Esophagus squamous epithelium (tissue), 5 donors: ENCODE measurements at regions not wholly inside any gene's neighbourhood (a gene's known extent, or its start where the extent isn't known, plus 50 kb on each side); places are given as distances from the start of the nearest gene placed in this dataset.

Experiments
- DNase-seq: peaks from one replicate; lab custom pipeline; 2025; lab: John Stamatoyannopoulos, UW
- H3K27ac ChIP-seq, 4 donors: fragments of 200-600 bp; sonication (generic); one replicate each; pipeline ENCODE4 v1.5.1; 2016 to 2019; ENCODE audit warnings: mild to moderate bottlenecking in 1 of 4
- H3K27me3 ChIP-seq, 4 donors: fragments of 200-600 bp; sonication (generic); 1 replicate in 3 of 4; 2 replicates in 1 of 4; pipeline versions ENCODE4 v1.5.1 to v1.6.0; 2017 to 2021; ENCODE audit warnings: antibody characterized with exemption in 1 of 4
- H3K36me3 ChIP-seq, 3 donors: fragments of 200-600 bp; sonication (generic); one replicate each; pipeline ENCODE4 v1.5.1; 2016 to 2019
- H3K4me1 ChIP-seq, 3 donors: fragments of 200-600 bp; sonication (generic); one replicate each; pipeline ENCODE4 v1.5.1; 2017 to 2019
- H3K4me3 ChIP-seq, 4 donors: fragments of 200-600 bp; sonication (generic); 1 replicate in 3 of 4; 2 replicates in 1 of 4; pipeline ENCODE4 v1.5.1; 2016 to 2019; ENCODE audit warnings: mild to moderate bottlenecking in 2 of 4, moderate library complexity in 1 of 4
- H3K9me3 ChIP-seq, 3 donors: fragments of 200-600 bp; sonication (generic); one replicate each; pipeline ENCODE4 v1.5.1; 2016 to 2019
- CTCF ChIP-seq, 6 experiments: fragments of 450-650 bp in 4 of 6; fragments of 200-600 bp in 2 of 6; sonication (generic) in 2 of 6; IDR thresholded peaks; one replicate each; pipeline ENCODE4 v1.5.1; 2016 to 2019; ENCODE audit warnings: antibody characterized with exemption in 6 of 6, mild to moderate bottlenecking in 4 of 6, moderate library complexity in 4 of 6
- POLR2A ChIP-seq, 4 donors: fragments of 450-650 bp; IDR thresholded peaks; one replicate each; pipeline ENCODE4 v1.6.1; 2017; ENCODE audit warnings: antibody characterized with exemption in 4 of 4, mild to moderate bottlenecking in 4 of 4, moderate library complexity in 3 of 4
- WGBS, 2 donors: methylation state at CpG; one replicate each; pipeline ENCODE4 v1.1.5; 2018; 5-methylcytosine and 5-hydroxymethylcytosine counted together
- intact Hi-C: fragments of 100-400 bp; cut with DNase I; formaldehyde crosslinking; loops from one replicate; pipeline ENCODE4 v1.15.0; 2022
- donor health status: DM: yes; HTN: yes; CAD: no.

DNA sequence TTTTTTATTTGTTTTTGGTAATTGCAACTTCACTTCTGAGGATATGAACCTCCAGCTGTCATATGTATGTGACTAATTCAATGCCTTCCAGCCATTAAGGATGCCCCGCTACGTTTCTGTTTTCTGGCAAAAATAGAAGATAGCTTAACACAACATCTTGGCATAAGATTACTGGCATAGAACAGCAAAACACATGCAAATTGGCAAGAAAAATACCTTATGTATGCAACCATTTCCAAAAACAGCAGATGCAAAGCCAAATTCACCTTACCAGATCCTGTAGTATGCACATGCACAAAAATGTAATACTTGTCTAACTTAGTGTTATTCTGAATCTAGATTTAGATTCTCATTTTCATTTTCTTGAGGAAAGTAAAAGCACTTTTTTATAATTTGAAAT is 461.1 kb upstream of the CYLC2 start:
- H3K4me3 ChIP-seq: no peak overlapping the region
- H3K36me3 ChIP-seq: no peaks in the 10 kb centered on the region
- no peak for DNase-seq
- H3K9me3 ChIP-seq: no peaks in the 10 kb centered on the region
- no peak overlapping the region for H3K27ac ChIP-seq
- intact Hi-C loops: no loop called here
- H3K27me3 ChIP-seq: no peaks in the 10 kb centered on the region
- TF ChIP-seq POLR2A (IDR thresholded peaks at IDR 0.05) (no peak), CTCF (IDR thresholded peaks at IDR 0.05) (no peak)
- no peaks in the 10 kb centered on the region for H3K4me1 ChIP-seq
- 61 to 76% methylated on average over 2 of the region's 2 CpGs for WGBS, 2 donors

DNA sequence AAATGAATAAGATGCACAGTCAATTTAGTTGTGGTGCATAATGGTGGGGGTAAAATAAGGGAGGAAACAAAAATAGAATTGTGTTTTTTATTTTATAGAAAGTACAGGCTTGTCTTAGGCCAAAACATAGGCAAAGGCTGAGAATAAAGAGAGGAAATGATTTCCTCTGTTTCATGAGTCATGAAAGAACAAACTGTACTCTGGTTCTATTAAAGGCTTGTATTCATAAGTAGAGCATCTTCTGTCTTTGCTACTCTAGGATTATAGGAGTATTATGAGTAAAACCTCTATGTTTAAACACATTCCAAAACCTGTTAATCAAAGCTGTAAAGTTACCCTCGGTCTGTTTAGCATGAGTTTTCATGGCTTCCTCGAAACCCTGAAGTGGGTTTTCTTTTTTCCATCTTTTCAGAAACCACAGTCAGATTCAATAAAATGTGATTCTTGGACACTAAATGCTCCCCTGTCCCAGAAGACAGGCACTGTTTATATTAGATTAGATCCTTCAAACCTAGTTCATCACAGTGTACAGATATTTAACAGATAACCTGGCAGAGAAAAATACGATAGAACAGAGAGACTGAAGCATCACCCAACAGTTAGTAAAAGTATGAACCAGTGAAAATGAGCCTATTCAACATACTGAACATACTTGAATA is 473.9 kb upstream of the CYLC2 start:
- Histone ChIP-seq H3K27me3 (no peaks in the 10 kb centered on the region), H3K27ac (no peak overlapping the region), H3K4me3 (no peak overlapping the region), H3K9me3 (no peaks in the 10 kb centered on the region), H3K4me1 (no peaks in the 10 kb centered on the region), H3K36me3 (no peaks in the 10 kb centered on the region)
- WGBS, 2 donors: 37 to 41% methylated on average over 3 of the region's 3 CpGs
- intact Hi-C loops: no loop called here
- DNase-seq: no peak
- TF ChIP-seq POLR2A (IDR thresholded peaks at IDR 0.05): no peak
- no peak for TF ChIP-seq CTCF (IDR thresholded peaks at IDR 0.05)

- H3K27ac ChIP-seq: no peak overlapping the region
- WGBS, 2 donors: 63 to 73% methylated on average over 5 of the region's 5 CpGs
- H3K4me3 ChIP-seq: no peak overlapping the region
- H3K9me3 ChIP-seq: no peaks in the 10 kb centered on the region
- no peak for TF ChIP-seq CTCF (IDR thresholded peaks at IDR 0.05)
- TF ChIP-seq POLR2A (IDR thresholded peaks at IDR 0.05): no peak
- H3K27me3 ChIP-seq: no peaks in the 10 kb centered on the region
- no peaks in the 10 kb centered on the region for H3K4me1 ChIP-seq
- H3K36me3 ChIP-seq: no peaks in the 10 kb centered on the region
- intact Hi-C loops: no loop called here
- no peak for DNase-seq
Measured at GRCh38 chr9:102519423-102519822, 475.7 kb upstream of the CYLC2 start.

DNA sequence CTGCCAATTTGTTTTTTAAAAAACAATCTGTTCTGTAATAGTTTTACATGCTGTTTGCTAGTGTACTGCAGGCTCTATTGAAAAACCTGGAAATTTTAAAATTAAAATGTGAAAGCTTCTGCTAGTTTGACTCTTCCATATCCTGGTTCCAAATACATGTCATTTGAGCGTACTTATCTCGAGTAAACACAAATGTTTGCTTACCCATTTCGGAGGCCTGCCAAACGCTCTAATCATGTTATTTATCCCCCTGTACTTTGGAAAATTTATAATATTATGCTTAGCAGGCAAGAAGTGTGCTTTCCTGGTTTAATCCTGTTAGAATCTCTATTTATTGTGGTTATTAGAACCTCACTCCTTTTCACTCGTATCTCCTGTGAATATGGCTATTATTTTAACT is 476.8 kb upstream of the CYLC2 start:
- Histone ChIP-seq H3K27ac (no peak overlapping the region), H3K27me3 (no peaks in the 10 kb centered on the region), H3K4me3 (no peak overlapping the region), H3K36me3 (no peaks in the 10 kb centered on the region), H3K9me3 (no peaks in the 10 kb centered on the region), H3K4me1 (no peaks in the 10 kb centered on the region)
- intact Hi-C loops: no loop called here
- whole genome bisulfite sequencing, 2 donors: 31 to 50% methylated on average over 5 of the region's 5 CpGs
- DNase-seq: no peak
- TF ChIP-seq CTCF (IDR thresholded peaks at IDR 0.05) (no peak), POLR2A (IDR thresholded peaks at IDR 0.05) (no peak)

DNA sequence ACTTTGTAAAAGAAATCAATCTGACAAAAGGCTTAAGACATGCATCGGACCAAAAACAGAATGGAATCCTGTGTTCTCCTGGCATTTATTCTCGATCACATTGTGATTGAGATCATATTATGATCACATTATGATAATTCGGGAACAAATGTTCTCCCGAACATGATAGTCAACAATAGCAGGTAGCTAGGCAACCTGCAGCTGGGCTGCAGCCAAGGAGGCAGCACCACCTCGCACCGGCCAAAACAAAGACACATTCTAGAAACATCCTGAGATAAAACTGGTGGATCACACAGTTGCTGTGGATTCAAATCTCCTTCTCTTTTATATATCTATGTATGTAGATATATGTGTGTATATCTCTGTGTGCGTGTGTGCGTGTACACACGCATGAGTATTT is 480.6 kb upstream of the CYLC2 start:
- Histone ChIP-seq H3K4me3 (no peak overlapping the region), H3K4me1 (no peaks in the 10 kb centered on the region), H3K27me3 (no peaks in the 10 kb centered on the region), H3K9me3 (no peaks in the 10 kb centered on the region), H3K27ac (no peak overlapping the region), H3K36me3 (no peaks in the 10 kb centered on the region)
- intact Hi-C loops: no loop called here
- 62 to 71% methylated on average over 9 of the region's 9 CpGs for WGBS, 2 donors
- no peak for TF ChIP-seq POLR2A (IDR thresholded peaks at IDR 0.05)
- no peak for TF ChIP-seq CTCF (IDR thresholded peaks at IDR 0.05)
- no peak for DNase-seq
